SK-N-SH treated with all-trans-retinoic acid at 6 μM for 48 hours (cell line): ENCODE measurements at regions not wholly inside any gene's neighbourhood (a gene's known extent, or its start where the extent isn't known, plus 50 kb on each side); places are given as distances from the start of the nearest gene placed in this dataset.

Source experiments
- ESRRG ChIP-seq: fragments of 250-450 bp; sonication (Bioruptor Pico); IDR thresholded peaks from 2 replicates; pipeline ENCODE4 v1.6.1; 2021; ENCODE audit warnings: mild to moderate bottlenecking
- GLIS3 ChIP-seq: fragments of 250-450 bp; sonication (Bioruptor Pico); IDR thresholded peaks from 2 replicates; pipeline ENCODE4 v1.5.0; 2020; ENCODE audit warnings: mild to moderate bottlenecking, moderate library complexity
- ISL1 ChIP-seq: fragments of 250-450 bp; sonication (Bioruptor Pico); IDR thresholded peaks from 2 replicates; pipeline ENCODE4 v2.1.2; 2022; ENCODE audit warnings: mild to moderate bottlenecking, moderate library complexity
- TCF4 ChIP-seq: fragments of 250-450 bp; sonication (Bioruptor Pico); IDR thresholded peaks from 2 replicates; pipeline ENCODE4 v1.8.0; 2021; ENCODE audit warnings: mild to moderate bottlenecking, moderate library complexity, borderline replicate concordance
- TOX ChIP-seq: fragments of 250-450 bp; sonication (Bioruptor Pico); IDR thresholded peaks from 2 replicates; pipeline ENCODE4 v1.8.0; 2021; ENCODE audit warnings: mild to moderate bottlenecking, moderate library complexity, borderline replicate concordance
- TSHZ2 ChIP-seq: fragments of 250-450 bp; sonication (Bioruptor Pico); IDR thresholded peaks from 2 replicates; pipeline ENCODE4 v1.5.0; 2020; ENCODE audit warnings: mild to moderate bottlenecking, moderate library complexity
- ZNF565 ChIP-seq: fragments of 450-650 bp; formaldehyde crosslinking; conservative IDR thresholded peaks from 2 replicates; pipeline ENCODE4 v1.5.0; 2020; ENCODE audit warnings: low read depth, mild to moderate bottlenecking, moderate library complexity
- ZNF70 ChIP-seq: fragments of 450-650 bp; formaldehyde crosslinking; IDR thresholded peaks from 2 replicates; pipeline ENCODE4 v1.5.0; 2020; ENCODE audit warnings: mild to moderate bottlenecking, moderate library complexity

- no peak for TF ChIP-seq ZNF70 (CRISPR knock-in tag)
- no peak for TF ChIP-seq ISL1 (CRISPR knock-in tag)
- no peak for TF ChIP-seq GLIS3 (CRISPR knock-in tag)
- TF ChIP-seq TSHZ2 (CRISPR knock-in tag), result no peak
- TF ChIP-seq TOX (CRISPR knock-in tag), result no peak
- no peak for TF ChIP-seq ESRRG (CRISPR knock-in tag)
- TF ChIP-seq ZNF565 (CRISPR knock-in tag), result no peak
- TF ChIP-seq TCF4 (CRISPR knock-in tag), result no peak
Observed at GRCh38 chr13:44748439-44748838, 172.3 kb upstream of the TSC22D1 start.
